HepG2 (cell line): ENCODE measurements at regions not wholly inside any gene's neighbourhood (a gene's known extent, or its start where the extent isn't known, plus 50 kb on each side); places are given as distances from the start of the nearest gene placed in this dataset.

Experiments used
- ATAC-seq: fragments of 200-7000 bp; cut with Tn5 transposase; 3 replicates; pipeline ENCODE4 v1.9.1; 2020; ENCODE audit warnings: mild to moderate bottlenecking, moderate library complexity
- BruUV-seq: library from RNA; stranded (reverse); fragments of 400-500 nt; replicated peaks from 2 replicates; lab custom pipeline; 2021; lab: Mats Ljungman, UMichigan
- CTCF ChIA-PET: fragments of 300-600 bp; formaldehyde crosslinking; extraction: SDS; loops from one replicate; lab custom pipeline; 2021; ENCODE audit warnings: low total read pairs, inconsistent platforms, low intra/inter-chr PET ratio; lab: Yijun Ruan, JAX
- POLR2A ChIA-PET: fragments of 350-600 bp; sonication (Branson Sonifier 250); formaldehyde crosslinking; loops from one replicate; lab custom pipeline; 2020; ENCODE audit warnings: antibody characterized with exemption, inconsistent platforms; lab: Yijun Ruan, JAX
- DNase-seq: peaks from one replicate; pipeline ENCODE4 v3.0.0-alpha.2; 2015; ENCODE audit warnings: low spot score
- FAIRE-seq: peaks from 3 replicates; lab custom pipeline; 2011; peaks lifted over from hg19 to GRCh38; lab: Jason Lieb, UNC
- H2AFZ ChIP-seq: one replicate; pipeline ENCODE4 v1.6.1; 2011; ENCODE audit warnings: low read length, inconsistent platforms
- H3K27ac ChIP-seq: fragments of 300-600 bp; 3 replicates; pipeline ENCODE4 v1.8.0; 2011; ENCODE audit warnings: mixed run types, mild to moderate bottlenecking, mixed read lengths, low read length, inconsistent platforms; ENCODE audit not compliant: insufficient read depth; ENCODE audit errors: extremely low read length
- H3K27me3 ChIP-seq, 2 experiments: fragments of 200-600 bp in 1 of 2; 2 replicates in 1 of 2; 3 replicates in 1 of 2; pipeline versions ENCODE4 v1.6.0 to v1.8.0; 2011; ENCODE audit warnings: low read length in 2 of 2, mild to moderate bottlenecking in 2 of 2, moderate library complexity in 2 of 2, inconsistent platforms in 1 of 2; ENCODE audit not compliant: insufficient read depth in 2 of 2, control insufficient read depth in 1 of 2
- H3K36me3 ChIP-seq, 2 experiments: fragments of 200-600 bp in 1 of 2; replicated peaks in 1 of 2; 2 replicates in 1 of 2; 3 replicates in 1 of 2; pipeline versions ENCODE4 v1.5.1 to v1.8.0; 2011; ENCODE audit warnings: low read length in 2 of 2, inconsistent platforms in 1 of 2; ENCODE audit not compliant: insufficient read depth in 2 of 2, control insufficient read depth in 1 of 2
- H3K4me1 ChIP-seq: 2 replicates; pipeline ENCODE4 v1.5.1; 2012; ENCODE audit warnings: low read length, inconsistent platforms; ENCODE audit not compliant: insufficient read depth
- H3K4me2 ChIP-seq: 2 replicates; pipeline ENCODE4 v1.6.0; 2011; ENCODE audit warnings: low read depth, low read length, inconsistent platforms
- H3K4me3 ChIP-seq, 3 experiments: fragments of 200-600 bp in 1 of 3; sonication (generic), shearing (Covaris generic) in 1 of 3; replicated peaks in 1 of 3; 2 replicates each; pipeline ENCODE4 v1.5.1; 2011 to 2016; ENCODE audit warnings: low read length in 3 of 3, inconsistent platforms in 2 of 3, low read depth in 2 of 3, mild to moderate bottlenecking in 2 of 3, control low read depth in 1 of 3, mixed read lengths in 1 of 3; ENCODE audit not compliant: insufficient read depth in 1 of 3
- H3K79me2 ChIP-seq: one replicate; pipeline ENCODE4 v1.6.1; 2011; ENCODE audit warnings: low read length, inconsistent platforms; ENCODE audit not compliant: insufficient read depth
- H3K9ac ChIP-seq: 2 replicates; pipeline ENCODE4 v1.6.0; 2011; ENCODE audit warnings: mild to moderate bottlenecking, low read depth, low read length, inconsistent platforms; ENCODE audit not compliant: insufficient read depth
- H3K9me3 ChIP-seq: 2 replicates; pipeline ENCODE4 v1.5.1; 2012; ENCODE audit warnings: mild to moderate bottlenecking, low read length
- H4K20me1 ChIP-seq: 2 replicates; pipeline ENCODE4 v1.6.0; 2011; ENCODE audit warnings: inconsistent platforms, mild to moderate bottlenecking, low read length, moderate library complexity; ENCODE audit not compliant: insufficient read depth
- ARHGAP35 ChIP-seq: sonication (generic); formaldehyde crosslinking; IDR thresholded peaks from 2 replicates; pipeline ENCODE4 v1.9.0; 2022; ENCODE audit warnings: mild to moderate bottlenecking, inconsistent platforms, moderate library complexity, missing genetic modification reagents, borderline replicate concordance
- ATRX ChIP-seq: sonication (generic); formaldehyde crosslinking; IDR thresholded peaks from 2 replicates; pipeline ENCODE4 v1.4.0; 2020; ENCODE audit warnings: missing genetic modification reagents, borderline replicate concordance
- CHCHD3 ChIP-seq: sonication (generic); formaldehyde crosslinking; IDR thresholded peaks from 2 replicates; pipeline ENCODE4 v1.8.0; 2022; ENCODE audit warnings: mild to moderate bottlenecking, missing genetic modification reagents, moderate library complexity
- PLSCR1 ChIP-seq: sonication (generic); formaldehyde crosslinking; IDR thresholded peaks from 2 replicates; pipeline ENCODE4 v1.5.0; 2020; ENCODE audit warnings: missing genetic modification reagents, mild to moderate bottlenecking, borderline replicate concordance
- SNRNP70 ChIP-seq: fragments of 200-400 bp; formaldehyde crosslinking; IDR thresholded peaks from 2 replicates; pipeline ENCODE4 v1.6.1; 2017; ENCODE audit warnings: mild to moderate bottlenecking, low read depth, low read length, moderate library complexity
- SRF ChIP-seq: IDR thresholded peaks from 2 replicates; pipeline ENCODE4 v1.6.1; 2011; ENCODE audit warnings: mild to moderate bottlenecking, low read depth, low read length, moderate library complexity
- ZNF556 ChIP-seq: sonication (generic); formaldehyde crosslinking; IDR thresholded peaks from 2 replicates; pipeline ENCODE4 v1.4.0; 2020; ENCODE audit warnings: mild to moderate bottlenecking, missing genetic modification reagents, borderline replicate concordance
- ZNF639 ChIP-seq: conservative IDR thresholded peaks from 2 replicates; pipeline ENCODE4 v1.6.1; 2018; ENCODE audit warnings: missing genetic modification reagents
- ZNF737 ChIP-seq: sonication (generic); formaldehyde crosslinking; IDR thresholded peaks from 2 replicates; pipeline ENCODE4 v1.5.0; 2020; ENCODE audit warnings: missing genetic modification reagents, mild to moderate bottlenecking, borderline replicate concordance
- WGBS: methylation state at CpG from one replicate; pipeline ENCODE4 v1.1.6; 2017; ENCODE audit warnings: low lambda C conversion rate; 5-methylcytosine and 5-hydroxymethylcytosine counted together
- in situ Hi-C: cut with HindIII; loops from 2 replicates; pipeline ENCODE4 v1.10.0; 2017; ENCODE audit warnings: low pct_unique_long_range_greater_than_20kb; ENCODE audit not compliant: extremely low pct_ligation_motif_present
- intact Hi-C: fragments of 100-400 bp; cut with micrococcal nuclease; formaldehyde crosslinking; loops from one replicate; pipeline ENCODE4 v1.10.0; 2022; ENCODE audit not compliant: unreplicated experiment
- TF ChIP-seq, protein P1 (sequence below): sonication (generic); formaldehyde crosslinking; IDR thresholded peaks from 2 replicates; pipeline ENCODE4 v1.4.0; 2020; ENCODE audit warnings: missing genetic modification reagents
- TF ChIP-seq, protein P2 (sequence below): IDR thresholded peaks from 2 replicates; pipeline ENCODE4 v1.6.1; 2016; ENCODE audit warnings: low read depth, borderline replicate concordance
- TF ChIP-seq, protein P3 (sequence below): sonication (generic); formaldehyde crosslinking; IDR thresholded peaks from 2 replicates; pipeline ENCODE4 v1.5.0; 2020; ENCODE audit warnings: mild to moderate bottlenecking, missing genetic modification reagents, moderate library complexity

- no peak overlapping the region for H3K9ac ChIP-seq
- intact Hi-C loops = no loop called here
- no peak overlapping the region for H3K4me2 ChIP-seq
- no peak for FAIRE-seq
- H3K4me1 ChIP-seq = no peaks in the 10 kb centered on the region
- ChIA-PET CTCF (no interaction called here), POLR2A (interaction anchor here (1.3 kb wide), 1 partner anchor 398 kb away, joined by 5 read pairs; no protein-coding TSS in a partner anchor)
- H2AFZ ChIP-seq = no peak overlapping the region
- H4K20me1 ChIP-seq = no peaks in the 10 kb centered on the region
- no peak for DNase-seq
- TF ChIP-seq ARHGAP35 (CRISPR knock-in tag) = no peak
- TF ChIP-seq SNRNP70 = no peak
- TF ChIP-seq SRF = no peak
- TF ChIP-seq, protein P1, sequence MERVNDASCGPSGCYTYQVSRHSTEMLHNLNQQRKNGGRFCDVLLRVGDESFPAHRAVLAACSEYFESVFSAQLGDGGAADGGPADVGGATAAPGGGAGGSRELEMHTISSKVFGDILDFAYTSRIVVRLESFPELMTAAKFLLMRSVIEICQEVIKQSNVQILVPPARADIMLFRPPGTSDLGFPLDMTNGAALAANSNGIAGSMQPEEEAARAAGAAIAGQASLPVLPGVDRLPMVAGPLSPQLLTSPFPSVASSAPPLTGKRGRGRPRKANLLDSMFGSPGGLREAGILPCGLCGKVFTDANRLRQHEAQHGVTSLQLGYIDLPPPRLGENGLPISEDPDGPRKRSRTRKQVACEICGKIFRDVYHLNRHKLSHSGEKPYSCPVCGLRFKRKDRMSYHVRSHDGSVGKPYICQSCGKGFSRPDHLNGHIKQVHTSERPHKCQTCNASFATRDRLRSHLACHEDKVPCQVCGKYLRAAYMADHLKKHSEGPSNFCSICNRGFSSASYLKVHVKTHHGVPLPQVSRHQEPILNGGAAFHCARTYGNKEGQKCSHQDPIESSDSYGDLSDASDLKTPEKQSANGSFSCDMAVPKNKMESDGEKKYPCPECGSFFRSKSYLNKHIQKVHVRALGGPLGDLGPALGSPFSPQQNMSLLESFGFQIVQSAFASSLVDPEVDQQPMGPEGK = no peak
- no peak for TF ChIP-seq ZNF556 (CRISPR knock-in tag)
- no peak for TF ChIP-seq ATRX (CRISPR knock-in tag)
- TF ChIP-seq, protein P2, sequence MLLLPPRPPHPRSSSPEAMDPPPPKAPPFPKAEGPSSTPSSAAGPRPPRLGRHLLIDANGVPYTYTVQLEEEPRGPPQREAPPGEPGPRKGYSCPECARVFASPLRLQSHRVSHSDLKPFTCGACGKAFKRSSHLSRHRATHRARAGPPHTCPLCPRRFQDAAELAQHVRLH (CRISPR knock-in tag) = no peak
- TF ChIP-seq ZNF639 (CRISPR knock-in tag) = no peak
- no peak for TF ChIP-seq ZNF737 (CRISPR knock-in tag)
- TF ChIP-seq, protein P3, sequence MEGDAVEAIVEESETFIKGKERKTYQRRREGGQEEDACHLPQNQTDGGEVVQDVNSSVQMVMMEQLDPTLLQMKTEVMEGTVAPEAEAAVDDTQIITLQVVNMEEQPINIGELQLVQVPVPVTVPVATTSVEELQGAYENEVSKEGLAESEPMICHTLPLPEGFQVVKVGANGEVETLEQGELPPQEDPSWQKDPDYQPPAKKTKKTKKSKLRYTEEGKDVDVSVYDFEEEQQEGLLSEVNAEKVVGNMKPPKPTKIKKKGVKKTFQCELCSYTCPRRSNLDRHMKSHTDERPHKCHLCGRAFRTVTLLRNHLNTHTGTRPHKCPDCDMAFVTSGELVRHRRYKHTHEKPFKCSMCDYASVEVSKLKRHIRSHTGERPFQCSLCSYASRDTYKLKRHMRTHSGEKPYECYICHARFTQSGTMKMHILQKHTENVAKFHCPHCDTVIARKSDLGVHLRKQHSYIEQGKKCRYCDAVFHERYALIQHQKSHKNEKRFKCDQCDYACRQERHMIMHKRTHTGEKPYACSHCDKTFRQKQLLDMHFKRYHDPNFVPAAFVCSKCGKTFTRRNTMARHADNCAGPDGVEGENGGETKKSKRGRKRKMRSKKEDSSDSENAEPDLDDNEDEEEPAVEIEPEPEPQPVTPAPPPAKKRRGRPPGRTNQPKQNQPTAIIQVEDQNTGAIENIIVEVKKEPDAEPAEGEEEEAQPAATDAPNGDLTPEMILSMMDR = no peak
- TF ChIP-seq PLSCR1 = no peak
- TF ChIP-seq CHCHD3 = no peak
- H3K27ac ChIP-seq = no peak overlapping the region
- no peaks in the 10 kb centered on the region for H3K9me3 ChIP-seq
- in situ Hi-C loops = no loop called here
- H3K36me3 ChIP-seq = no peaks in the 10 kb centered on the region
- H3K79me2 ChIP-seq = no peaks in the 10 kb centered on the region
- no peak for ATAC-seq
- 62% methylated on average over 5 of the region's 5 CpGs for WGBS
- peaks cover 0 to 5% of the 10 kb centered on the region in 2 experiments; a peak in 3 of 5 replicates for H3K27me3 ChIP-seq
- H3K4me3 ChIP-seq = no peak overlapping the region
- no TSS peak for BruUV-seq
Measured at GRCh38 chr10:21097926-21098355, 200.8 kb upstream of the NEBL start.
